NCI-H2171 (cell line): ENCODE measurements at regions not wholly inside any gene's neighbourhood (a gene's known extent, or its start where the extent isn't known, plus 50 kb on each side); places are given as distances from the start of the nearest gene placed in this dataset.
"Not testable (repeated sequence)": the region's sequence is repeated elsewhere in the genome, so short reads cannot be mapped to it uniquely, and the experiment has no call there.

Experiments used
- DNase-seq: peaks from one replicate; lab custom pipeline; 2025; lab: John Stamatoyannopoulos, UW

DNA sequence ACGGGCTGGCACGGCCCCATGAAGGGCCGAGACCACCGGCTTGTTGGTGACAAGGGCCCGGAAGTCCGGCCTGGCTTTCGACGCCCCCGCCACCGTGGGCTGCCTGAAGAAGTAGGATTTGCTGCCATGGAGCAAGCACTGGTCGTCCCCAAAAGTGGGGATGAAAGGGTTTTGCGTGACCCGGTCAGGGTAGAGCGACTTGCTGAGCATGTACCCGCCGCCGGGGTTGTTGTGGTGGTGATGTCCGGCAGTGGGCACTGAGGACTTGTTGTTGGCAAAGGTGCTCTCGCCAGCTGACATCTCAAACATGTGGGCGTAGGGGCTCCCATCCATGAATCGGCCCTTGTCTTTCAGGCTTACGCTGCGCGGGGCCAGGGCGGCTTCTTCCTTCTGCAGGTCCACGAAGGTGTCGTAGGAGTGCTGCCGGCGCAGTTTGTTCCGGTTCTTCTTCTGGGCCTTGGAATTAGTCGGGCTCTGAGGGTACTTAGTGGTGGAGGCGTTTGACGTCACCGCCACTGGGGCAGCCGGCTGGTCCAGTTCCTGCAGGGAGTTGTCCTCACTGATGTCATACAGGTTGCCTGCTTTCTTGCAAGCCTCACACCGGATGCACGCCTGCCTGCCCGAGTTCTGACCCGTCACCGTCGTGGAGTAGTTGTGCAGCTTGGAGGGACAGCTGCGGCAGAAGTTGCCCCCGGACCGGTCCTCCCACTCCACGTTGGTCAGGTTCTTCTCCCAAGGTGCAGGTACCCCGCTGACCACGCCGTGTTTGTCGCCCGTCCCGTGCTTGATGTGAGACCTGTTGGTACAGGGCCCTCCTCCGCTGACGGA is 366.6 kb downstream of the EMP1 start:
- no peak for DNase-seq

DNA sequence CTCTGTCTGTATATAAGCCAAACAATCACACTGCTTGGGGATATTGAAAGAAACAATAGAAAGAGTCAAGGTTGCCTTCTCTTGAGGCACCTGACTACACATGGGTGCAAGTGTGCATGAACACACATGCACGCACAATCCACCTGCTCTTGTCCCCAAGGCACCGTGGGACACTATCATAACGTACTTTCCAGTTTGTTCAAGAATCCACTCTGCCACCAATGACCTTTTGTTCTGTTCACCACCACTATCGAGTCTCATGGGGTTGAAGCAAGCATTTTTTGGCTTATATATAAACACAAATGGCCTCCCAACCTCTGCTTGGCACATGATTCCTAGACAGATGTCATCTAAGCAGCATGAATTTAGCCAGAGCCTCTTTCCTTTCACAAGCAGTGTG is 365.4 kb downstream of the EMP1 start:
- no peak for DNase-seq

DNA sequence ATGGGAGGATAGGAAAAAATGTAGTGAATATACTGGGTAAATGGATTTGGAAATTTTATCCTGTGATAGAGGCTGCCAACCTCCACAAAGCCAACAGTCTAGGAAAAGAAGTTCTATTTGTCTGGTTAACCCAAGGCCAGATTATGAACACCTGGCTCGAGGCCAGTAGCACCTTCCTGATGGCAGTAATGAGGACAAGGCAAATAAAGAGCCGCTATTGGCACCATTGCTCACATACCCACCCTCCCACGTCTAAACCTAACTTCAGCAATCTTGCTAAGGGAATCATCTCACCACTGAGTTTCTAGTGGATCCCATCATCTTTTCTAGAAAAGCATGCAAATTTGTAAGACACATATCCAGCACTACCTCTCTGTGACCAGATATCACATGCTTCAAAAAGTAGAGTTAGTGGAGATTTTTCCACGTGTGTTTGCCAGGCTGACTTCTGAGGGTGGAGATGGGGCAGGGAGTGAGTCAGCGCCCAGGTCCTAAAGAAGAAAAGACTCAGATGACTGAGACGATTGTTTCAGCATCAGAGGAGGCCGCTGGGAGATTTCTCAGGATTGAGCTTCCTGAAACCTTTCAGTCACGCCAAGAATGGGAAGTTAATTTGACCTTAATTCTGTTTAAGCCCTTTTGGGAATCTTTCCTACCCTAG is 362.9 kb downstream of the EMP1 start:
- no peak for DNase-seq

DNA sequence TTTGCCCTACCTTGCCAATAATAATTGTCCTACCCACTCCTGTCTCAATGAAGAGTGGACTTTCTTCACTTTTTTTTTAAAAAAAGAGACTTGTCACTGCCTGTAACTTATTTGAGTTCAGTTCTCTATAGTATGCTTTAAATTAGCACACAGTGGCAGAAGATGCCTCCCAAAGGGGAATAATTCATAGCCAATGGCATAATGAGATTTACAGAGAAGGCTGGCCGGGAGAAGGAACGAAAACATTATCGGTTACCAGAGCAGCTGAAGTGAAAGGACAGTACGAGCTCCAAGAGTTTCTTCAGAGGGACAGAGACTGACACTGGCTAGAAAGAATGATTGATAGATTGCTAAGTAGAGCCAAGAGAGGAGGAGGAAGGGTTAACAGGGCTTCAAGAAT is 356.3 kb downstream of the EMP1 start:
- no peak for DNase-seq

DNA sequence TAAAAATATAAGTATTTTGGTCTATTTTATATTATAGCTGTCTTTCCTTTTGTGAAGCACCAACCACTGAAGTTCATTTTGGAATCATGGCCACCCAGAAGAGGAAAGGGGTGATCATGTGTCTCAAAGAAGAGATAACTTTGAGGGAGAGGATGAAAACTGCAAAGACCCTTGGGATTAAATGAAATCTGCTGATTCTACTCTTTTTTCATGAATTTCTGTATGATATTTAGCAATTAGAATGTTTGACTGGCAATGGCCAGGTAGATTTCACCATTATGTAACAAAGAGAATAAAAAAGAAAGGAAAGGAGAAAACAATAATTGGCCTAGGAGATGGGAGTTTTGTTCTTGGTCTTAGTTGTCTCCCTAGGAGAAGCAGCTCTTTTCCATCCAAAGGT is 350.8 kb downstream of the EMP1 start:
- DNase-seq = no peak

DNA sequence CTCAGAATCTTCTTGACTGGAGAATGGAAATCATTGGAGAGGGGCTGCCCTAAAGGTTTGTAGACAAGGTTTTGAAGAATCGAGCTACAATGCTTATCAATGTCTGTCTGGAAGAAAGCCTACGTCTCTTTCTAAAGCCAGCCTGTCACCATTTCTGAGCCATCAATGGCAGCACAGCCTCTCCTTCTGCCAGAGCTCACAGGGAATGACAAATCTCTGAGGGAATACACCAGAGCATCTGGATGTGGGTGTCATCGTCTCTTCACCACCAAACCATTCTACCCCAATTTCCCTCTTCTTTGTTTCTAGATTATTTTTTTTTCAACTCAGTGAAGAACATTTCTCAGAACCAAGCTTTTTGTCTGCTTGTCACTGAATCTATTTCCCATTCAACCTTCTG is 349.7 kb downstream of the EMP1 start:
- no peak for DNase-seq

DNA sequence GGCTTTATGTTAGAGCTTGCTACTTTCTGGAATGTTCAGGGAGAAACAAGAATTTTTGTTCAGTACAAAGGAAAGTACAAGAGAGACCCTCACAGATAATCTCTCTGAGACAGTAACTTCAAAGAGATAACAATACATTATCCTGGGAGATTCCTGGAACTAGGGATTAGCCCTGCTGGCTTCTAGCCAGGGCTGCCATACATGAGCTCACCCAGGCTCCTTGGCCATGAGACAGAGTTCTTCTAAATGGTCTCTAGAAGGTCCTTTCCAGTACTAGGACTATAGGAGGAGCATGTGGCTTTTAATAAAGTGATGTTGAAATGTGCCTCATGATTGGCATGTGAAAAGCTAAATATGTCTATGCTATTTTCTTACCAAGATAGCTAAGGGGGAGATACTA is 342.5 kb downstream of the EMP1 start:
- no peak for DNase-seq

DNA sequence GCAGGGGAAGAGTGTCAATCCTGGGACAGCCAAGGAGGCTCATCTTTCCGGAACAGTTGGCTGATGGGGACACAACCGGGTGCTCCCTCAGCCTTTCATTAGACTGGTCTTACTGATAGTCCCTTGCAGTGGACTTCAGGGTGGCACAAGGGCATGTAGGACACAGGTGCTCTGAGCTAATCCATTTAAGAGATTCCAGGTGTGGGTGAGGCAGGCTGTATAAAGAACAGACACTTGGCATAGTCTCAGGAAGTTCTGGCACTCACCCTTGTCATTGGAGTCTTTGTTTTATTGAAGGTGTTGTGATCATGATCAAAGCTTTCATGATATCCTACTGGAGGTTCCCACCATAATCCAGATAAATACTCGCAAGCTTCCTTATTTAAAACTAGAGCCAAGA is 341.6 kb downstream of the EMP1 start:
- DNase-seq = no peak

DNA sequence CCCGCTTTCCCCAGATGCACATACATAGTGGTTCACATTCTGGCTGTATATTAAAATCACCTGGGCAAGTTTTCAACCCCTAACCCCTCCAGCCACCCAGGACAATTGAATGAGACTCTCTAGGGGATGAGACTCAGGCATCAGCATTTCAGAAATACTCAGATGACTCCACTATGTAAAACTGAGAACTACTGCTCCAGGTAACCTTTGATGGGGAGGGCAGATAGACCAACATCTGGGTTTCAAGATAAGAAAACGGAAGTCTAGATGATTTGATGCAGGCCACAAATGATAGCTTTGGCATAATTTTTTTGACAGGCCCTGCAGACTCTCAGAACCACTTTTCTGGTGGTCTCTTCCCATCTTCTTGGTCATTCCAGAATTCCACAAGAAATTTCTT is 341.1 kb downstream of the EMP1 start:
- no peak for DNase-seq

DNA sequence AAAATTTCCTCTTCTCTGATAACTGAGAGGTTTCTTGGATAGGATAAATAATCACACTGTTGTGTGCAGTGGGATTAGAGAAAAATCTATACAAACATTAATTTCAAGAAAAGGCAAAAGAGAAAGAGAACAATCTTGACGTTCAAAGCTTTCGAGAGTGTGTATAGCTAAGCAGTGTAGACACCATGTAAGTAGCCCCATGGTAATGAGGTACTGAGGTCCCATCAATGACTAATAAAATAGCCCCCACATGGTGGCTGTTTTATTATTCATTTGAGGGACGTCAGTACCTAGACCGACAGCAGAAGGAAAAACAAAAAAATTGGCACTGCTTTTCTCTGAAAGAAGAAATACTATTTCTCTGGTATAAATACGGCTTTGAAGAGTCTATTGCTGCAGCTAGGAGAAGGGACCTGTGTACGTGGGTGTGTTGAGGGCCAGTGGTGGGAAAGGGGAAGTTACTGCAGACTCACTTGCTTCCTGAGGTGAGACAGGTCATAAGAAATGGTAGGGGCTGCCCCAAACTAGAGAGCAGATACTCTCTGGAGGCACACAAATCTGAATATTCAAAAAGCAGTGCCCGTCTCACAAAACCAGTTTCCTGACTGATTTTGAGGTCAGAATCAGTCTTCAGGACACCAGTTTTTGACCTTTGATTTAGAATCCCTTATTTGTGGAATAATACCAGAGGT is 339.8 kb downstream of the EMP1 start:
- no peak for DNase-seq

DNA sequence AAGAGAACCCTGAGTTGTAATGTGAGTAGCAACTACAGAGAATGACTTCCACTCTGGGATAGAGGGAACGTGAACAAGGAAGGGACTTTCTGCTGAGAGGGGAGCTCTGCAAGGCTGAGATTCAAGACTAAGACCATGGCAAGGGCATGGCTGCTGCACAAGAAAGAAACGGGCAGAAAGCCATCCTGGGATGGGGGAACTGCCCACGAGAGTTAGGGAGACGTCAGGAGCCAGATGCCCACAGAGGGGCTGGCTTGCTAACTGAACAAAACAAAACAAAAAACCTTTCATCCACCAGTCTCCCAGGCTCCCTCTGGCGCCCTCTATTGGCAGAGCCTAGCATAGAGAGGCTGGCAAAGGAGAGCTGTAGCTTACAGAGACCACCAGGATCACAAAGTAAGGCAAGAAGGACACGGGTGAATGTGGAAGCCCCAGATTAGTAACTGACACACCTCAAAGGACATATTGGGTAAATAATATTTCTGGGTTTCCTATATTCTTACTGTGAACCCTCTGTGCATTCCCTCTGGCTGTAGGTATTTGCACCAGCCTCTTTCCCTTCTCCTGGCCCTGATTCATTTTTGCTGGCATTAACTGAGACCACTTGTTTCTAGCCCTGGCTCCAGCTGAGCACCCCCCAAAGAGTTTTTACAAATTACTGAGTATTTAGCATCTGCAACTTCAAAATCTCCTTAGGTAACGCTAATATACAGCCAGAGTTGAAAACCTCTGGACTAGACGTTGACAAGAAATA is 338.3 kb downstream of the EMP1 start:
- DNase-seq = peak; percentile 1

DNA sequence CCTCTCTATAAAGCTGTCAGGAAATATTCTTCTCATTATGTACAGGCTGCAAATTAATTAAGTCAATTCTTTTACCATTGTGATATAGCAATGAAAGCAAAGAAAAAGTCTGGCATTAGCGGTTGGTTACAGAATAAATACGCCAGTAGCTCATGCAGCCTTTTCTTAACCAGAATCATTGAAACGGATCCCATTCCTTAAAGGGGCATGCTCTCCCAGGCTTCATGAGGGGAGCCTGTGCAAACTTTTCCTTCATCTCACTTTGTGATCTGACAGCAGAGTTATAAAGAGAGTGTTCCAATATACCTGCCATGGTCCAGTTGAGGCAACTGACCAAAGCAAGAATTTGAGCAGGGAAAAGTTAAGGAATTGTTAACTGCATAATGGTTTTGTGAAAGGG is 337.7 kb downstream of the EMP1 start:
- DNase-seq = no peak

DNA sequence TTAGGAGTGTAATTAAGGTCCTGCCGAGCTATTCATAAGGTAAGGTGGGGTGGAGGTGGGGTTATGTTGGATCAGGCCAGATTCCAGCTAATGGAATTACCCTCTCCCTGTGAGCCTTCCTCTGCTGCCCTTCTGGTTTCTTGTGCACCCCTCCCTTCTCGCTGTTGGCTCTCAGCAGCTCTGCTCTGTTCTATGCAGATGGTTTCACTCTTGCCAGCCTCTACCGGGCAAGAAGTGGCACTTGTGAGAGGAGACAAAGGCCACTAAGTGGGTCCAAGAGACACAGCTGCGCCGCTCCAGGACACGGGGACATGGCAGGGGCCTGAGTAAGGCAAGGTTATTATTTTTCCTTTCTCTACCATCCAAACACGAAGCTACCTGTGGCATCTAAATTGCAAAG is 334.4 kb downstream of the EMP1 start:
- DNase-seq = no peak

DNA sequence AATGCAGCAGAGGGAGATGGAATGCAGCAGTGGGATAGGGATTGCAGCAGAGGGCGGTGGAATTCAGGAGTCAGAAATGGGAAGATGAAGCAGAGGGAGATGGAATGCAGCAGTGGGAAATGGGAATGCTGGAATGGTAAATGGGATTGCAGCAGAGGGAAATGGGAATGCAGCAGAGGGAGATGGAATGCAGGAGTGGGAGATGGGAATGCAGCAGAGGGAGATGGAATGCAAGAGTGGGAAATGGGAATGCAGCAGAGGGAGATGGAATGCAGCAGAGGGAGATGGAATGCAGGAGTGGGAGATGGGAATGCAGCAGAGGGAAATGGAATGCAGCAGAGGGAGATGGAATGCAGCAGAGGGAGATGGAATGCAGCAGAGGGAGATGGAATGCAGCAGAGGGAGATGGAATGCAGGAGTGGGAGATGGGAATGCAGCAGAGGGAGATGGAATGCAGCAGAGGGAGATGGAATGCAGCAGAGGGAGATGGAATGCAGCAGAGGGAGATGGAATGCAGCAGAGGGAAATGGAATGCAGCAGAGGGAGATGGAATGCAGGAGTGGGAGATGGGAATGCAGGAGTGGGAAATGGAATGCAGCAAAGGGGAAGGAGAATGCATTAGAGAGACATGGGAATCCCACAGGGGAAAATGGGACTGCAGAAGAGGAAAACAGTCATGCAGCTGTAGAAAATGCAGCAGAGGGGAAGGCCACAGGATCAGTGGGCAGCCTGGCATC is 329.8 kb downstream of the EMP1 start:
- not testable (repeated sequence) for DNase-seq

DNA sequence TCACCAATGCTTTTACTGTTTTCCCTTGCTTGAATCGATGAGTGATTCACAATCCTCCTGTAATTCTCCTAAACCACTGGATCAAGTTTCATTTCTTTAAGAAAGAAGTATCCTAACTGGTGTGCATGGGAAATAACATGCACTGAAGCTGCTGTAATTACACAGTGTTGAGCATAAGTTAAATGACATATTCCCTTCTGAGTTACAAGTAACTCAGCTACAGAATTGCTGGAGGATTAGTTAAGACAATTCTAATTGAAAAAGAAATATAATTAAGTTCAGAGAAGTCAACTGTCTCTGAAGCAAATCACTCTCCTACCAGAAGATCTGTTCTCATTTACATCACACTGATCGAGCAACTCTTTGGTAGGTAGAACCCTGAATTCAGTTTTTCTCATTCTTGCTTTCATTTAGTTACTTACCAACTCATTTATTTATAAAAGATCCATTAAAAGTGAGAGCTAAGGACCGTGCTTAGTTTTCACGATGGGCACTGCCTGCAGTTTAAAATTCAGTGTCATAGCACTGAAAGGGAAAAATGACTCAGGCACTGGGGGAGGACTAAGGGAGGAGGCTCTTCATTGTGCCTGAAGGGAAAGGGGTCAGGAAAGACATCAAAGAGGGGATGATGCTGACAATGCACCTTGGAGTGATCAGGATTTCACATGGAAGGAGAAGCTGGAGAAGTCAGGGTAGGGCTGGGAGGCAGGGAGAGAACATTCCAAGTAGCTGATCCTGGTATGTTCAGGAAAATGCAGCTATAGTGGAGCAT is 327.2 kb downstream of the EMP1 start:
- DNase-seq = no peak

DNA sequence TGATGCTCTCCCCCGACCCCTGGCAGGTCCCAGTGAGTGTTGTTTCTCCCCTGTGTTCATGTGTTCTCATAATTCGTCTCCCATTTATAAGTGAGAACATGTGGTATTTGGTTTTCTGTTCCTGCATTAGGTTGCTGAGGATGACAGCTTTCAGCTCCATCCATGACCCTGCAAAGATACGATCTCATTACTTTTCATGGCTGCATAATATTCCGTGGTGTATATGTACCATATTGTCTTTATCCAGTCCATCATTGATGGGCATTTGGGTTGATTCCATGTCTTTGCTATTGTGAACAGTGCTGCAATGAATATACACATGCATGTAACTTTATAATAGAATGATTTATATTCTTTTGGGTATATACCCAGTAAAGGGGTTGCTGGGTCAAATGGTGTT is 321.5 kb downstream of the EMP1 start:
- DNase-seq = not testable (repeated sequence)

DNA sequence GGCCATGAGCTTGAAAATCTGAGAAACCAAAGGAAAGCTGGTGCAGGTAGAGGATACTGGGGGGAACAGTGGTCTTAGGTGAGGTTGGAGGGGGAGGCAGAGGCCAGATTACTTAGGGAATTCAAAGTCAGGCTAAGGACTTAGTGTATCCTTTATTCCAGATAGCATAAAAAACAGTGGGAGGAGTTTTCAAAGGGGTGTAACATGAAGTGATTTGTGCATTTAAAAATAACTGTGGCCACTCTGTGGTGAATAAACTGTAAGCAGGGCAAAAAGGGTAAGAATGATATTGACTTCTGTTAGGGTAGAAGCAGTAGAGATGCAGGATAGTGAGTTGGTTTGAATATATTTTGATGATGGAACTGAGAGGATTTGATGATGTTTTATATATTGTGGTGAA is 313.2 kb downstream of the EMP1 start:
- DNase-seq = no peak

DNA sequence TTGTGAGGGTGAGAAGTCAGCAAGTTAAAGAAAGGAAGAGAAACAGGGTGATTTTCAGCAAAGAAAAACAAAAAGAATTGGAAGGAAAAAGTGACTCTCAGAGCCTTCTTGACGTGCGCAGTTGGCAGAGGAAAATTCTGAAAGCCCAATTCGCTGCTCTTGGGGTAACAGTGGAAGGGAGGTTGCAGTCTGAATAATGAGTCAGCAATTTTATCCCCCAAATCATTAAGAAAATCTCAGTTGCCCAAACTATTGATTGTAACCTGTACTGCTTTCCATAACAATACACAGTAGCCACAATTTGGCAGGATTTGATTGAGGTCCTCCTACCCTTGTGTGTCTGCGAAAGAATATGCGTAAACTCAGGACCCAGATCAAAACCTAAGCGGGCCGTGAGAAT is 309.1 kb downstream of the EMP1 start:
- no peak for DNase-seq

DNA sequence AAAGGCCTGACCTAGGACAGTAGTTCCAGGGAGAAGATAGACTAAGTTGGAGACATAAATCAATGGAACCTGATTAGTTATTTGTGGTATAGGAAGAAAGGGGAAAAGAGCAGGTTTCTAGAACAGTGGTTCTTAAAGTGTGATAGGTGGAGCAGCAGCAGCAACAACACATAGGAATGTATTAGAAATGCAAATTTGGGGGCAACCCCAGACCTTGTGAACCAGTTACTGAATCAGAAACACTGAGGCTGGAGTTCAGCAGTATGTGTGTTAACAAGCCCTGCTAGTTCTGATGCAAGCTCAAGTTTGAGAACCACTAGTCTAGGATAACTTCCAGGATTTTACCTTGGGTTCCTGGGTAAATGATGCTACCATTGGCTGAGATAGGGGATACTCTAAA is 308.7 kb downstream of the EMP1 start:
- no peak for DNase-seq

DNA sequence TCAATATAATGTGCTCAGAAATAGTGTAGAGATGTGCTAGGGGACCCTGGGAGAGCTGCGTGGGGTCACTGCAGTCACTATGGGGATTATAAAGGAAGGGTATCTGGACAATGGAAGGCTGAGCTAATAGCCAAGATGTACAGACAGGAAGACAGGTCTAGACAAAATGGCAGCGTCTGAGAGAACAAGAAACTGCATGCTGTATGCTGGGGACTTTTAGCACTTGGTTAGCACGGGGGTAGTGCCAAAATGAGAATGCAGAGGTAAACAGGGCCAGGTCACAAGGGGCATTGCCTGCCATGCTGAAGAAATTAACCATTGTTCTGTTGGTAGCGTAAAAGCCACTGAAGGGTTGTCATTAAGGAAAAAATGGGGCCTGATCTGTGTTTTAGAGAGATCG is 308.2 kb downstream of the EMP1 start:
- DNase-seq = no peak

DNA sequence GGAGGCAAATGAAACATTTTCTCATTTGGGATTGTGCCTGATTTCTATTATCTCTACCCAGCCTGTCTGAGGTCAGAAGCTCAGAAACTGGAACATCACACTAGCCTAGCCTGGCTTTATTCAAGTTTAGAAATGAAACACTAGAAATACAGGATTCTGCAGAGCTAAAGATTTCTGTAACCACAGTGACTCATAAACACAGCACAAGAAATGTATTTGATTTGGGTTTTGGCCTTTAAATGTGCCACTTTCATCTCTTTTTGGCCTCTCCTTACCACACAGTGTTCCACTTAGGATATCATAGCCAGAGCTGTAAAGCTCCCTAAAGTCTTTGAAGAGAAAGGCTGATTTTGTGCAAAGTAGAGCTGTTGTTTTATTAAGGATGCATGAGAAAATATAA is 307.5 kb downstream of the EMP1 start:
- no peak for DNase-seq
